Right hindlimb (tissue), 1 donor: ENCODE measurements at regions not wholly inside any gene's neighbourhood (a gene's known extent, or its start where the extent isn't known, plus 50 kb on each side); places are given as distances from the start of the nearest gene placed in this dataset.
"Not testable (repeated sequence)": the region's sequence is repeated elsewhere in the genome, so short reads cannot be mapped to it uniquely, and the experiment has no call there.

Experiments
- DNase-seq: peaks from one replicate; pipeline ENCODE4 v3.0.0-alpha.2; 2018

DNA sequence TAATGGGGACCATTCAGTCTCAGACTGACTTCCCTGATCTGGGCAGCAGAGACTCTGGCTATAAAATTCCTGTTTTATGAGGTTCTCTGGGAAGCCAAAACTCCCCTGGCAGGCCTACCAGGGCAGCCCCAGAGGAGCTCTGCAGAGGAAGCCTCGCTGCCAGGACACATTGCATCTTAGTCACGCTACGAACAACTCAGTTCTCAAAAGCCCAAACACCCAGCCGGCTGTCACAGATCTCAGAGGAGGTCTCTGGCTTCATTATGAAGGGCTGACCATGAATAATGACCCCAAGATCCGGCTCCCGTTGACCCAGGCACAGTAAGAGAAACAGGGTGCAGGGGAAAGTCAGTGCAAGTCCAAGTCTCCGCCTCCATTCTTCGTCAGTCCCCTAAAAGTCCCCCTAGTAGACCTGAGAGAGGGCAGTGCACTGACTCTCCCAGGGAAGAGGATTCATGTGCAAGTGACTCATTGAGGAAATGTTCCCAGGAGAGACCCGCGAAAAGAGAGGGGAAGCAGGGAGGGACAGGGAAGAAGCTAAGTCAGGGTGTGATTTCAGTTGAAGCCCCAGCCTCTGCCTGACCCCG is 212.3 kb downstream of the CYP26B1 start:
- DNase-seq: no peak

DNA sequence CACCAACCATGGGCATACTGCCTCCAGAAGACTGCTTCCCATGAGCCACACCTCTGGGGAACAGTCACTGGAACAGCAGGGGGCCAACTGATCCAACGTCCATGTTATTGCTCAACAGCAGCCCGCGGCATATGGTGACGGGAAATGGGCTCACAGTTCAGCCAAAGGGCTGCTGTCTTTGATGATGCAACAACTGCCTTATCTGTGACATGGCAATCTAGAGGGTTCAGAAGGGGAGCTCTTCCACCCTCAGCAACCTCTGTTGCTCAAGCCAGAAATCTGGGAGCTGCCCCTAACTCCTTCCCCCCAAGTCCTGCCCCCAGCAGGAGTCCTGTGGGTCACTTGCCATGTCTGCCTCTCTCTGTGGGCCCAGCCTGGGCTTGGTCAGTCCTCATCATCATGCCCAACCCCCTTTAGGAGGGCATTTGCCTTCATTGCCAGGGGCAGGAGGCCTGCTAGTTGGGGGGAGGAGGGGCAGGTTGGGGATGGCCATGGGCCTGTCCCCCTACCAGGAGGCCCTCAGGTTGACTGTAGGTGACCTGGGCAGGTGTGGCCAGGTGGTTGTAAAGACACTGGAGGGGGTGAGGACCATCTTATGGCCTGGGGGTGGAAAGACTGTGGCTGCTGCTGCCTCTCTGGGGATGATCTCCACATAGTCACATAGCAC is 212.9 kb downstream of the CYP26B1 start:
- no peak for DNase-seq

DNA sequence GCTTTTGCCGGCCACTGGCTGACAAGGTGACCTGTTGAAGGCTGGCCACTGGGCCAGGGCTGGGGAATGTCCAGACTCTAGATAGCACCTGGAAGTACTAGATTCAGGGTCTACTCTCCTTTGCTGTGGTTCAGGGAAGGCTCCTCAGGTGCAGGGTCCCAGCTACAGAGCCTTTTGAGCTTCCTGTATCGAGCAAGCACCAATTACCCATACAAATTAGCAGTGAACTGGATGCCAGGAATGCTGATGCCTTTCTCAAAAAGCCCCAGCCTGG is 213.4 kb downstream of the CYP26B1 start:
- DNase-seq: no peak

DNA sequence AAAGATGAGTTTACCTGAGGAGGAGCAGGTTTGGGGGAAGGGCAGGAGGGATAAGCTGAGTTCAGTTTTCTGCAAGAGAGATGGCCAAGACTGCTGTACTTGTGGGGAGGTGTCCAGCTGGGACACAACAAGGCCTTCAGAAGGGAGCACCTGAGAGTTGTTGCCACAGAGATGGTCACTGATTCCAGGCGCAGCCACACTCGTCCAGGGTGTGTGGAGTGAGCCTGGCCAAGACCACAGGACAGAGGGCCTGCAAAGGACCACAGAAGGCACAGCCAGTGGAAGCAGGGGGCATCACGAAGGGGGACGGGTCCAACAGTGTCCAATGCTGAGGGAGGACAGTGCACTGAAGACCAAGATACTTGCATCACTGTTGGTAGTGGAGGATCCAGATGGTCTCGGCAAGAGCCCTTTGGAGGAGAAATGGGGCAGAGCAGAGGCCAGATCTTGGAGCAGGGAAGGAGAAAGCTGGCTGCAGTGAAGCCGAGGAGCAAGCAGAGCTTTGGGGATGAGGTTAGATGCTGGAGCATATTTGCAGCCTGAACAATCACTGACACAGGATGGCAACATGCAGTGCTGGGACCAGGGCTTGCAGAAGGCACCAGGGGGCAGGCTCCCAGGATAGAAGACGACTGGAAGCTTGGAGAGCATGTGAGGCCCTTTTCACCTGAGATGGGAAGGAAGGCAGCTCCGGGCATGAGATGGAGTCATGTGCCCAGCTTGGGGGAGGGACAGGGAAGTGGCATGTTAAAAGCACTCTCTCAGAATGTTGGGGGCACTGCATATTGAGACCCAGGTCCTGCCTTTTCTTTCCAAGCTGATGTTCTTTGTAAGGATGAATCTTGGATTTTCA is 214.0 kb downstream of the CYP26B1 start:
- no peak for DNase-seq

DNA sequence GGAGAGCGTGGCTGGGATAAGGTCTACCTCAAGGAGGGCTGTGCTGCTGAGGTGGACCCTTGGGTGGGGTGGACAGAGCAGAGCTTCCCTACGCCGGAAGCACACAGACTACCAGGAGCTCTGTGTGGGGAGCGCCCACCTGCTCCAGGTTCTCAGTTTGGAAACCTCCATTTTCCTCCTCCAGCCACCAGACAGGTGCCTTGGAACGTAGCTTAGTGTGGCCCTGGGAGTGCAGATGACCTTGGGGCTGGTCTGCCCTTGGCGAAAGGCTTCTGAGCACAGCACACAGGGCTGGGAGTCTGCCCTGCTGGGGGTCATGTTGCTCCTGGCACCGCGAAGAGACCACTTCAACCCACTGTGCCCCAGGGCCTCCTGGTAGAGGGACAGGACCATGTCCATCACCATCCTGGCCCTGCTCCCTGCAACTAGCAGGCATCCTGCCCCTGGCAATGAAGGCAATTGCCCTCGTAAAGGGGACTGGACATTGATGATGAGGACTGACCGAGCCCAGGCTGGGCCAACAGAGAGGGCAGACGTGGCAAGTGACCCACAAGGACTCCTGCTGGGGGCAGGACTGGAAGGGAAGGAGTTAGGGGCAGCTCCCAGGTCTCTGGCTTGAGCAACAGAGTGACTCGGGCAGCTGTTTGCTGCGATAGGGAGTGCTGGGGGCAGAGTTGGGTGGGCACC is 214.7 kb downstream of the CYP26B1 start:
- no peak for DNase-seq

DNA sequence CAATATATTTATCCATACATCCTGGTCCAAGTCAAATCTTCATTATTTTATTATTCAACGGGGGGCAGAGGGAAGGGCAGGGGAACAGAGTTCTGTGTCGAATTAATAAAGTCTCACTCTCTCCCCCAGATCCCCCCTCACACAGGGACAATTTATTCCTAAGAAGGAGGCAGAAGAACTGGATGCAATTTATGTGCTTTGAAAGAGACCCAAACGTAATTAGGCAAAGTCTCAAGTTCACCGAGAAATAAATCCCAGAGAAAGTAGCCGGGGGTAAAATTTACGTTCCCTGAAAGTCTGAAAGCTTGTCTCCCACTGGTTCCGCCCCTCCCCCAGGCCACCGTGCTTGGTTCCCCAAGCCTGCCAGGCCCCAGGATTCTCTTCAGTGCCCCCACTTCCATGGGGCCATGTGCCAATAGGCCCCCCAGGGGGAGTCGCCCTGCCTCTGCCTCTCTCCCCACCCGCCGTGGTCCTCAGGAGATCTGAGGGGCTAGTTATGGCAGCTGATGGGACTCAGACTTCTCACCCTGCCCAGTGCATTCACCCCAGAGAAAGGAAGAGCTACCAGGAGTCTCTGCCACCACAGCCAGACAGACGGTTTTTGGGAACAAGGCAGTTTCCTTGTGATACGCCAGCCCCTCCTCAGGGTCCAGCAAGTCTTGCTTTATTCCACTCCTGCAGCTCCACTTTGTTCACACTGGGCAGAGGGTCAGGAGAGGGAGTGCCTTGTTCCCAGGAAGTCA is 215.5 kb downstream of the CYP26B1 start:
- DNase-seq: no peak

DNA sequence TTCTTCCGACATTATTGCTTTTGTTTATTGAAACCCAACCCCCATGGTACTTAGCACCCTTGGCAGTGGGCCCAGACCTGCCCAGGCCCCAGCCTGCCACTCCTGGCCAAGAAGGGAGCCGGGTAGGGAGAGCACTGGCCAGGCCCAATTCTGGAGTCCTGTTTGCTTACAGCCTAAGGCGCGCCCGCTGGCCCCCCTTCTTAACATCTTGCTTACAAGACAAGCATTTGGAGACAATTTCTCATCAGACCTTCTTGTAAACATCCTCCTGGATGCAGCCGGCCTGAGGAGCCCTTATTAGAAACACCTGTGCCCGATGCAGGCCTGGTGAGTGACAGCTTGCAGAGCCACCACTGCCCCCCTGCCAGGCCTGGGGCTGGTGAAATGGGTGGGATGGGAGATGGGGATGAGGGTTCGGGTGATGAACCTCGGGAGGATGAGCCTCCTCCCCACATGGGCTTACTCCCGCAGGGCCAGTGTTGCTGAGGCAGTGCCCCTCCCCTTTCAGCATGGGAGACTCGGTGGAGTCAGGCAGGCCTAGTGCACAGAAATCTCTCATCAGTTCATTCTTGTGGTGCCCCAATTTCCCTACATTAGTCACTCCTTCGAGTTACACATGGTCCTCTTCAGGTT is 217.5 kb downstream of the CYP26B1 start:
- DNase-seq: no peak

DNA sequence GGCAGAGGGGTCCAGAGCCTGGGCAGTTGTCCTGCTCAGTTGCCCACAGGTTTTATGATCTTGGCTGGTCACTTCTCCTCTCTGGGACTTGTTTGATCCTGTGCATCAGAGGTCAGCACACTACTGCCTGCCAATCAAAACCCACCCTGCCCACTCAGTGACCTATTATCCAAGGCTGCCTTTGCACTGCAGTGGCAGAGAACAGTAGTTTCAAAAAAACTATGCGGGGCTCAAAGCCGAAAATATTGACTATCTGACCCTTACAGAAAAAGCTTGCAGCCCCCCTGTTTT is 218.2 kb downstream of the CYP26B1 start:
- no peak for DNase-seq

DNA sequence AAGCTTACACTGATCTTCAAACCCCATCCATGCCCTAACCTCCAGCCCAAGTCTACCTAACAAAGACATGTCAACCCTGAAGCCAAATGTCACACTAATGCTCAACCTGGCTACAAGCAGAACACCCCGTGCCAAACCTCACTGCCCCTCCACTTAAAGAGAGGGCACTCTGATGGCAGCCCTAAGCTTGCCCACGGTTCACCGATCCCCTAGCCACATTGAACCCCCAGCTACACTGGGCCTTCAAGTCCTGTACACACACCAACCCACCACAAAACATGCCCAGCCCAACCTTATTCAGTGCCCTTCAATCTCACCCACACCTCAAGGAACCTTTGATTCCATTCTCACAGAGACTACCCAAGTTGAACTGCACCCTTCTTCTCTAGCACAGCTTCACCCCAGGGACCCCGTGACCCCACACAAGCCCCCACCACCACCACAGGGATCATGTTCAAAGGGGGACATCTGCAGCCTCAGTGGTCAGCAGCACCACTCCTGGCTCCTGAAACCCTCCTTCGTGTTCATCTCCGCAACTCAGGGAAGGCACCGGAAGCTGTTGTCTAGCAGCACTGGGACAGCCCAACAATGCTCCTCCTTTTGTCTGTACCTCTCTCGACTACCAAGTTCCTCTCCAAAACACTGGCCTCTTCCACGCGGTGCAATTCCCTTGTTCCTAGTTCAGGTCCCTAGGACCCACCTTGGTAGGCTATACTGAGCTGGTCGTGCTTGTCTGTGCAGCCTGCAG is 218.8 kb downstream of the CYP26B1 start:
- no peak for DNase-seq

DNA sequence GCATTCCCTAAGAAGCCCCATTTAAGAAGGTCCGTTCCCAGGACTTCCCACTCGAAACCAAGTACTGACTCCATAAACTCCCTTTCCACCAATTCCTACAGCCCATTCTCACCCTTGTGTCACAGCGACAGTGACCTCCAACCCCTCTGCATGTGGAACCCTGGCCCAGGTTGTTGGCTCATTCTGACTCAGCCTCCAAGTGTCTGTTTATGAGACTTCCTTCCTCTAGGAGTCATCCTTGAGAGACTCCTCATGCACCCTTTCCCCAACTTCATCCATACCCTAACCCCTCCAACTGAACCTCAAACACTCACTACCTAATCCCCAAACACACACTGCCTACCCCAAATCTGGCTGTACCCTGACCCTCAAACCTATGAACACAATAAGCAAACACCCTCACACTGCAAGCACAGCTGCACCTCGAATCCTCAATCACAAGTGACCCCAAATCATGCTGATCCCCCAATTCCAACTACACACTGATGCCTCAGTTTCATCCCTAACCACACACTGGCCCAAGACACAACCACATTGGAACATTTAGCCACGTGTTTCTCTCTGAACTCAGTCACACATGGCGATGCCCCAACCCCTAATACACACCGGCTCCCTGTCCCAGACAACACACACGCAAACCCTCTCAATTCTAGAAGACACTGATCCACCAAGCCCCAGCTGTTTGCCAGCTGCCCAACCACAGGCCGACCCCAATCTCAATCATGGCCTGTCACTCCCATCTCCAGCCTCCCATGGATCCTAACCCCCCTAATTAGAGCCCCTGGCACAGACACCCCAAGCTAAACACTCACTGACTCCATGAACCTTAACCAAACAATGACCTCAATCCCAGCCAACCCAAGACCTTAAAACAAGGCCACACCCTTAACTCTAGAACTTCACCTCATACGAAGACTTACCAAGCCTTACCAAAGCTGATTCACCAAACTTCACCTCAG is 219.6 kb downstream of the CYP26B1 start:
- no peak for DNase-seq

DNA sequence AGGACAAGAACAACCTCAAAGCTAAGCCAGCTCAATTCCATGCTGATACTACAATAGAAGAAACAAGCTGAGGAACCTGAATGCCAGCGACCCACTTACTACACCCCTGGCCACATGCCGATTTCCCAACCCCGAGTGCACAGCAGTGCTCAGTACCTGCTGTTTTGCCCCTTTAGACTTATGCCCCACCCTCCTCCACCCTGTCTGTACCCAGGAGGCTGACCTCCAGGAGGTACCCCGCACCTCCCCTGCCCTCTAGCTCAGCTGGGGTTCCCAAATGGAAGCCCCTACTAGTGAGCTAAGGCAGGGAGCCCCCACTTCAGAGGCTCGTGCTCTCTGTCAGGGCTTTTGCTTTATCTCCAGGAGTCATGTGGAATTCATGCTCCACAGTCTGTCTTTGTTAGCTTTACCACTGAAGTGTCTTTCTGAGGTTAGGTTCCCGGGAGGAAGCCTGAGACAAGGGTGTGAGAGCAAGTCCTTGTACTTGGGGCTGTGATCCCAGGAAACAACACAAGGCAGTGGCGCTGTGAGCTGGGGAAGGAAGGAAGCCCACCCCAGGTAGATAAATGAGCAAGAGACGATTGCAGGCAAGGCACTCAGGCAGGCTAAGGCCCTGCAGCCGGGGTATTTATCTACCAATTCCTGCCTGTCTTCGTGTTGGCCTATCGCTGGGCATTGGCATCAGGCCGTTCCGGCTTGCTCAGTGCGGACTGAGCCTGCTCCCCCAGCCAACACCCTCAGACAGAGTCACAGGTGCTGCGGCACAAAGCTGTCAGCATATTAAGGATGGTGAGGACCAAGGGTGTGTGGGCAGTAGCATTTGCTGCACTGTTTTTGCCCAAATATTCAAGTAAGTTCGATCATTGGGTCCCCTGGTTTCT is 220.5 kb downstream of the CYP26B1 start:
- no peak for DNase-seq

DNA sequence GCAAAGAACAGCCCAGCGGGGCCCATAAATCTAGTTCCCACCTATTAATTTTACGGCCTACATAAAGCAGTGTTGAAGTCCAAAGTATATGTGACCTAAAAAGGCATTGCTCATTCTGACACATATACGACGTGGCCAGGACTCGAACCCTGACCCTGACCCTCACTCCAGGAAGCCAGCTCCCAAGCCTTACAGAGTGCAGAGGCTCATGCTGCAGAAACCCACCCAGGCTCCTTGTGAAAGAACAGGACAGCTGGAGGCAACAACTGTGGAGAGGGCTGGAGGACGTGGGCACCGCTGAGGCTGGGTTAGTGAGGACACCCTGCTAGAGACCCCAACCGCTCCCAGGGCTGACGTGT is 221.6 kb downstream of the CYP26B1 start:
- no peak for DNase-seq

DNA sequence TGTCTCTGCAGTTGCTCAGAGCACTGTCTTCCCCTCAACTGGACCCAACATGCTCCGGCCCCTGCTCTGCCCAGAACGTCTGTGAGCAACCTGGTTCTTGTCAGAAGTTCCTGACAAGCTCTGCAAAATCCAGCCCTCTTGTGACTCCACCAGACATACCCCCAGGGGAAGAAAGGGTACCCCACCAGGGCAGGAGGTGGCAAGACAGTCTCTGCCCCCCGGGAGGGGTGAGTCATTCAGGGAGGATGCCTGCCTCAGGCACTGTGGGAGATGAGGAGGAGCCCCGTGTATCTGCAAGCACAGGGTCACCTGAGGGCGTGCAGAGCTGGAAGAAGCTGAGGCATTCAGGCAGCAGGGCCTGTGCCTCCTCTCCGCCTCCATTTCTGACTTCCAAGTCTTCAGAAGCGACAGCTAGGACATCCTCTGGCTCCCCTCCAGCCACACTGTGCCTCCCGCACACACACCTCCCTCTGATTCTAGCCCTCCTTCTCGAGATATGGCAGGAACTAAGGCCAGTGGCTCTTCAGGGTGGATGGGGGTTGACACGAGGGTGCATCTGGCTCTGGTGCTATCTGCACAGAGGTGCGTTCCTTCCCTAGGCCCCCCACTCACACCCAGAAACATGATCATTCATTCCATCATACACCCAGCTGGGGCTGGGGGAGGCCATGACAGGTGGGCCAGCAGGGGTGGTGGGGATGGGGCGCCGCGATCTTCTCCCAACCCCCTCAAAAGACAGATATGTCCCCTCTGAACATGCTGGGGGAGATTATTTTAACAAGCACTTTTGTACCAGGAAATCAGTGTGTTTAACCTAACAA is 222.2 kb downstream of the CYP26B1 start:
- DNase-seq: no peak

DNA sequence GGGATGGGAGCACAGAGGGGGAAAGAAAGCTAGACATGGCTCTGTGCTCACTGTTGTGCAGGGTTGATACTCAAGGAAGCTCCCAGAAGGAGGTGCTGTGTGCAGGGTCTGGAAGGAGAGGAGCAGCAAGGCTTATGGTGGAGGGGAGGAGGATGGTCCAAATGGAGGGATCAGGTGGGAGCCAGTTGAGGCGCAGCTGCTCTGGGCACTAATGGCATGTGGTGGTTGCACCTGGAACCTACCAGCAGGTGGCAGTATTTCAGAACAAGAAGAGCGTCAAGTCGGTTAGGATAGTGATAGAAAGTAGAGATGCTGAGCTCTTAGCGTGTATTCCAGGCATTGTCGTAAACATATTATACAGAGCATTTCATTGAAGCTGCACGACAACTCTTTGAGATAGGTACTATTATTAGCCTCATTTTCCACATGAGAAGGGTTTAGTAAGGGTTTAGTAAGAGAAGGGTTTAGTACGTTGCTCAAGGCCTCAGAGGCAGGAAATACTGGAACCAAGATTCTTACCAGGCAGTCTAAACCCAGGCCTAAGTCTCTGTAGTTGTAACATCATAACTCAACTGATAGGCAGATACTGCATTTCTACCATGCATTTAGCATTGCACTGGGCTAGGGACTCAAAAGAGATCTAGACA is 223.7 kb downstream of the CYP26B1 start:
- peak; percentile 76 for DNase-seq

DNA sequence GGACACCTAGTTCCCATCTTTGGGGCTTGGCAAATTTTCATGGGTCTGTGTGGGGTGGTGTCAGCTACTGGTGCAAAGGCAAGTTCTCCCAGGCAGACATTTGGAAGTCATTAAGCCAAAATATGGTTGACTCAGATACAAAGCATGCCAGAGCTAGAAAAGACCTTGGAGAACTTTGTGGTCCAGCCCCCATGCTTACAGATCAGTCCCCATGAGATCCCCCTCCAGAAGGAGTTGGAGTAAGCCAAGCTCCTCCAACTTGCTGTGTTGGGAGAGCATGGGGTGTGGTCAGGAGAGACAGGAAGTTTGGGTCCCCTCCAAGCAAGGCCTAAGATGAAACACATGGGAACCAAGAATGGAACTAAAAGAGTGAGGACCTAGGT is 224.5 kb downstream of the CYP26B1 start:
- DNase-seq: no peak

DNA sequence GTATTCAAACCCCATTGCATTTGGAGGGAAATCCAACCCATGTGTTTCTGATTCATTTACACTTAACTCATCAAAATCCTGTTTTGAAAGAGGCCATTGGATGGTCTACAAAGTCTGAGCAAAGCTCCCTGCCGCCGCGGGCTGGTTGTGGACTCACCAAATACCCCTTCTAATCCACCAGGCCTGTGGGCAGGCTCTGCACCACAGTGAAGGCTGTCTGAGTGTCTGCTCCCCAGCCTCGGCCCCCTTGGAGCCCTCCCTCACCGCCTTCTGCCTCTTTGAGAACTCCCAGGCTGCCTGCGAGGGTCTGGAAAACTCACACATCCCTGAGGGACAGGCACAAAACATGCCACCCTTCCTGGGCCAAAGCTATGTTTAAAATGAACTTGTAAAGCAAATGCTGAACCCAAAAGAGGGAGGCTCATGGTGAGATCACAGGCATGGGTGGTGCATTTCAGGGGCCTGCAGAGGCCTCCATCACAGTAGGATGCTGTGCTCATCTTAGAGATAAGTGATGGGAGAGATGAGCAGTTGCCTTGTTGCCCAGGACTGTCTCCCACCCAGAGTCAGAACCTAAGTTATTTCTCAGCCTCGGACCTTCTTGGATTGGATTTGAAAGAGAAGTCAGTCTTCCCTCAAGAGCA is 225.0 kb downstream of the CYP26B1 start:
- no peak for DNase-seq

DNA sequence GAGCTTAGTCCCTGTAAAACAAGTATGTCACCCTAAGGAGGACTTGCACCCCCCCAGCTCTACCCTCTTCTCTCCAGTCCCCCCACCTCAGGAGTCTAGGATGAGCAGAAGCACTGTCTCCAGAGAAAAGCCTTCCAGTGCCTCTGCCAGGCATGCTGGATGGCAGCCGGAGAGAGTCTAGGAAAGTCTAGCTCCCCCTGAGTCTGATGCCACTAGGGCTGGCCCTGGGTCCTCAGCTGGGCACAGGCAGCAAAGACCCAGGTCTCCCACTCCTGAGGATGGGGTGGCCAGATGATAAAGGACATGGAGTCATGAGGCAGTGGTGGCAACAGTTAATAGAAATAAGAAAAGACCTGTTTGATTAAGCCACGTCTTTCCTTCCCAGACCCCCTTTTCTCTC is 225.6 kb downstream of the CYP26B1 start:
- no peak for DNase-seq

DNA sequence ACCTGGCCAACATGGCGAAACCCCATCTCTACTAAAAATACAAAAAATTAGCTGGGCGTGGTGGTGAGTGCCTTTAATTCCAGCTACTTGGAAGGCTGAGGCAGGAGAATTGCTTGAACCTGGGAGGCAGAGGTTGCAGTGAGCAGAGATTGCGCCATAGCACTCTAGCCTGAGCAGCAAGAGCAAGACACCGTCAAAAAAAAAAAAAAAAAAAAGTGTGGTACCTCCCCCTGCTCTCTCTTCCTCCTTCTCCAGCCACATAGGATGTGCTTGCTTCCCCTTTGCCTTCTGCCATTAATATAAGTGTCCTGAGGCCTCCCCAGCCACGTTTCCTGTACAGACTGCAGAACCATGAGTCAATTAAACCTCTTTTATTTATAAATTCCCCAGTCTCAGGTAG is 226.8 kb downstream of the CYP26B1 start:
- not testable (repeated sequence) for DNase-seq
